Right lobe of liver (tissue), 6 donors: ENCODE measurements at regions not wholly inside any gene's neighbourhood (a gene's known extent, or its start where the extent isn't known, plus 50 kb on each side); places are given as distances from the start of the nearest gene placed in this dataset.

Source experiments
- ATAC-seq, 4 donors: fragments of 200-7000 bp; cut with Tn5 transposase; one replicate each; pipeline ENCODE4 v1.9.1; 2020; ENCODE audit warnings: mild to moderate bottlenecking in 4 of 4, moderate library complexity in 4 of 4
- DNase-seq, 3 donors: peaks; one replicate each; pipeline ENCODE4 v3.0.0-alpha.2; 2020
- H3K27ac ChIP-seq, 3 donors: fragments of 200-600 bp; one replicate each; pipeline ENCODE4 v1.8.0; 2022
- H3K27me3 ChIP-seq, 2 donors: fragments of 200-600 bp; one replicate each; pipeline ENCODE4 v1.8.0; 2022
- H3K36me3 ChIP-seq, 4 donors: fragments of 200-600 bp; sonication (generic) in 1 of 4; one replicate each; pipeline versions ENCODE4 v1.5.1 to v1.8.0; 2017 to 2022; ENCODE audit warnings: control low read depth in 1 of 4
- H3K4me1 ChIP-seq, 4 donors: fragments of 200-600 bp; sonication (generic) in 1 of 4; one replicate each; pipeline versions ENCODE4 v1.5.1 to v1.8.0; 2017 to 2022; ENCODE audit warnings: control low read depth in 1 of 4
- H3K4me3 ChIP-seq, 3 donors: fragments of 200-600 bp; one replicate each; pipeline ENCODE4 v1.8.0; 2022
- H3K9me3 ChIP-seq, 4 donors: fragments of 200-600 bp; sonication (generic) in 1 of 4; one replicate each; pipeline versions ENCODE4 v1.5.1 to v1.8.0; 2017 to 2022; ENCODE audit warnings: control low read depth in 1 of 4
- CTCF ChIP-seq, 4 donors: fragments of 200-600 bp in 3 of 4; fragments of 450-650 bp in 1 of 4; IDR thresholded peaks; one replicate each; pipeline versions ENCODE4 v1.5.1 to v1.8.0; 2016 to 2022; ENCODE audit warnings: antibody characterized with exemption in 4 of 4, mild to moderate bottlenecking in 2 of 4
- POLR2A ChIP-seq: fragments of 450-650 bp; IDR thresholded peaks from one replicate; pipeline ENCODE4 v1.6.1; 2017; ENCODE audit warnings: antibody characterized with exemption, mild to moderate bottlenecking
- WGBS: methylation state at CpG from one replicate; pipeline ENCODE4 v1.1.6; 2018; ENCODE audit warnings: low coverage, low lambda C conversion rate; ENCODE audit not compliant: insufficient coverage; ENCODE audit errors: missing lambda C conversion rate; 5-methylcytosine and 5-hydroxymethylcytosine counted together
- intact Hi-C, 2 donors: fragments of 100-400 bp; cut with DNase I; formaldehyde crosslinking; loops; one replicate each; pipeline versions ENCODE4 v1.11.2 to v1.14.1; 2022
- donor health status: DM: no; HTN: yes; CAD: no.
- donor health status: DM: no; HTN: no; CAD: no.
- donor health status: DM: no; HTN: no; CAD: no.
- donor health status: DM: no; HTN: yes; CAD: no.
- donor health status: DM: no; HTN: yes; CAD: no.

- peaks cover 0 to 13% (median 0%) of the 10 kb centered on the region in 4 donors for H3K4me1 ChIP-seq
- DNase-seq (no peak), ATAC-seq (peak in 3 of 4 donors; percentile 42 to 74 (median 71))
- no peak overlapping the region for H3K4me3 ChIP-seq
- H3K27me3 ChIP-seq, result no peaks in the 10 kb centered on the region
- intact Hi-C loops, result no loop called here
- no peak overlapping the region for H3K27ac ChIP-seq
- no peaks in the 10 kb centered on the region for H3K9me3 ChIP-seq
- H3K36me3 ChIP-seq, result no peaks in the 10 kb centered on the region
- WGBS, result 59% methylated on average over 4 of the region's 4 CpGs
- TF ChIP-seq CTCF (IDR thresholded peaks at IDR 0.05) (no peak), POLR2A (no peak)
These were observed 50.1 kb downstream of the GCNT4 start for GRCh38 chr5:75002271-75002670.

GRCh38 chr5:74995926-74996325 lies 56.4 kb downstream of the GCNT4 start:
- no peaks in the 10 kb centered on the region for H3K27me3 ChIP-seq
- no peak overlapping the region for H3K27ac ChIP-seq

GRCh38 chr5:74994826-74995225 lies 57.5 kb downstream of the GCNT4 start:
- H3K27me3 ChIP-seq, result no peaks in the 10 kb centered on the region
- no peak for TF ChIP-seq CTCF (IDR thresholded peaks at IDR 0.05)
- TF ChIP-seq POLR2A, result no peak
- DNase-seq (no peak), ATAC-seq (no peak)
- 75% methylated on average over 1 of the region's 2 CpGs for WGBS
- H3K36me3 ChIP-seq, result no peaks in the 10 kb centered on the region
- intact Hi-C loops, result no loop called here
- no peak overlapping the region for H3K27ac ChIP-seq
- H3K4me3 ChIP-seq, result no peak overlapping the region
- no peaks in the 10 kb centered on the region for H3K4me1 ChIP-seq
- no peaks in the 10 kb centered on the region for H3K9me3 ChIP-seq

More at GRCh38 chr5:74995926-74996325, 56.4 kb downstream of the GCNT4 start:
- no peaks in the 10 kb centered on the region for H3K4me1 ChIP-seq
- intact Hi-C loops, result no loop called here
- H3K4me3 ChIP-seq, result no peak overlapping the region
- H3K9me3 ChIP-seq, result no peaks in the 10 kb centered on the region
- TF ChIP-seq POLR2A, result no peak
- TF ChIP-seq CTCF (IDR thresholded peaks at IDR 0.05), result no peak
- ATAC-seq, result no peak
- H3K36me3 ChIP-seq, result no peaks in the 10 kb centered on the region
- DNase-seq, result no peak
- WGBS, result 95% methylated on average over 1 of the region's 1 CpG

- Histone ChIP-seq H3K9me3 (no peaks in the 10 kb centered on the region), H3K27me3 (no peaks in the 10 kb centered on the region), H3K36me3 (no peaks in the 10 kb centered on the region), H3K27ac (no peak overlapping the region), H3K4me1 (no peaks in the 10 kb centered on the region), H3K4me3 (no peak overlapping the region)
- DNase-seq, result no peak
- 80% methylated on average over 4 of the region's 4 CpGs for WGBS
- no peak for TF ChIP-seq POLR2A
- no peak for TF ChIP-seq CTCF (IDR thresholded peaks at IDR 0.05)
- intact Hi-C loops, result no loop called here
- no peak for ATAC-seq
These were observed 58.6 kb downstream of the GCNT4 start for GRCh38 chr5:74993743-74994142.

GRCh38 chr5:74992791-74993190 lies 59.6 kb downstream of the GCNT4 start:
- Histone ChIP-seq H3K27me3 (no peaks in the 10 kb centered on the region), H3K27ac (no peak overlapping the region), H3K9me3 (no peaks in the 10 kb centered on the region), H3K4me3 (no peak overlapping the region), H3K36me3 (no peaks in the 10 kb centered on the region), H3K4me1 (no peaks in the 10 kb centered on the region)
- TF ChIP-seq POLR2A (no peak), CTCF (IDR thresholded peaks at IDR 0.05) (no peak)
- intact Hi-C loops, result no loop called here
- 78% methylated on average over 4 of the region's 4 CpGs for WGBS
- ATAC-seq (no peak), DNase-seq (no peak)
